ENCODE measurements at regions not wholly inside any gene's neighbourhood (a gene's known extent, or its start where the extent isn't known, plus 50 kb on each side); places are given as distances from the start of the nearest gene placed in this dataset.

GRCh38 chr4:23718435-23718834 lies 171.4 kb downstream of the PPARGC1A start:
- H3K9ac ChIP-seq (ENCODE audit: low read length): no peak overlapping the region
- no peaks in the 10 kb centered on the region for H4K20me1 ChIP-seq (ENCODE audit: insufficient read depth, low read depth, low read length)
- no peaks in the 10 kb centered on the region for H3K9me3 ChIP-seq (ENCODE audit: low read length)
- no peaks in the 10 kb centered on the region for H3K4me1 ChIP-seq (ENCODE audit: low read length)
- no peak for DNase-seq
- no peaks in the 10 kb centered on the region for H3K9me2 ChIP-seq (replicated peaks; ENCODE audit: insufficient read depth, low read length)
- no peak overlapping the region for H3K4me3 ChIP-seq (ENCODE audit: low read length)
- no peaks in the 10 kb centered on the region for H3K27me3 ChIP-seq (ENCODE audit: low read length)
- no peak overlapping the region for H3K4me2 ChIP-seq (ENCODE audit: low read depth, low read length, poor library complexity, severe bottlenecking)
- H3K79me2 ChIP-seq (ENCODE audit: low read length): no peaks in the 10 kb centered on the region
- no peak overlapping the region for H3K27ac ChIP-seq (ENCODE audit: low read length)
- no peak overlapping the region for H2AFZ ChIP-seq (ENCODE audit: low read length)
- no peaks in the 10 kb centered on the region for H3K36me3 ChIP-seq (ENCODE audit: insufficient read depth, low read length)

GRCh38 chr4:23717528-23718248 lies 172.2 kb downstream of the PPARGC1A start:
- no peaks in the 10 kb centered on the region for H3K9me3 ChIP-seq (ENCODE audit: low read length)
- no peak overlapping the region for H3K4me2 ChIP-seq (ENCODE audit: low read depth, low read length, poor library complexity, severe bottlenecking)
- peak; percentile 74 for DNase-seq
- no peak overlapping the region for H3K27ac ChIP-seq (ENCODE audit: low read length)
- no peak overlapping the region for H3K4me3 ChIP-seq (ENCODE audit: low read length)
- no peaks in the 10 kb centered on the region for H4K20me1 ChIP-seq (ENCODE audit: insufficient read depth, low read depth, low read length)
- H3K27me3 ChIP-seq (ENCODE audit: low read length): no peaks in the 10 kb centered on the region
- no peak overlapping the region for H3K9ac ChIP-seq (ENCODE audit: low read length)
- no peak overlapping the region for H2AFZ ChIP-seq (ENCODE audit: low read length)
- no peaks in the 10 kb centered on the region for H3K79me2 ChIP-seq (ENCODE audit: low read length)
- H3K36me3 ChIP-seq (ENCODE audit: insufficient read depth, low read length): no peaks in the 10 kb centered on the region
- no peaks in the 10 kb centered on the region for H3K9me2 ChIP-seq (replicated peaks; ENCODE audit: insufficient read depth, low read length)
- H3K4me1 ChIP-seq (ENCODE audit: low read length): no peaks in the 10 kb centered on the region

GRCh38 chr4:23710298-23710697 lies 179.5 kb downstream of the PPARGC1A start:
- H3K4me2 ChIP-seq (ENCODE audit: low read depth, low read length, poor library complexity, severe bottlenecking): no peak overlapping the region
- no peak for DNase-seq

GRCh38 chr4:23707652-23708026 lies 182.2 kb downstream of the PPARGC1A start:
- no peaks in the 10 kb centered on the region for H3K9me3 ChIP-seq (ENCODE audit: low read length)
- H3K36me3 ChIP-seq (ENCODE audit: insufficient read depth, low read length): no peaks in the 10 kb centered on the region
- no peaks in the 10 kb centered on the region for H4K20me1 ChIP-seq (ENCODE audit: insufficient read depth, low read depth, low read length)
- no peak overlapping the region for H2AFZ ChIP-seq (ENCODE audit: low read length)
- no peaks in the 10 kb centered on the region for H3K9me2 ChIP-seq (replicated peaks; ENCODE audit: insufficient read depth, low read length)
- H3K4me3 ChIP-seq (ENCODE audit: low read length): no peak overlapping the region
- H3K4me1 ChIP-seq (ENCODE audit: low read length): no peaks in the 10 kb centered on the region
- DNase-seq: no peak
- H3K4me2 ChIP-seq (ENCODE audit: low read depth, low read length, poor library complexity, severe bottlenecking): no peak overlapping the region
- H3K27me3 ChIP-seq (ENCODE audit: low read length): no peaks in the 10 kb centered on the region
- no peak overlapping the region for H3K27ac ChIP-seq (ENCODE audit: low read length)
- no peak overlapping the region for H3K9ac ChIP-seq (ENCODE audit: low read length)
- no peaks in the 10 kb centered on the region for H3K79me2 ChIP-seq (ENCODE audit: low read length)

More at GRCh38 chr4:23710298-23710697, 179.5 kb downstream of the PPARGC1A start:
- no peaks in the 10 kb centered on the region for H3K27me3 ChIP-seq (ENCODE audit: low read length)
- no peaks in the 10 kb centered on the region for H3K9me3 ChIP-seq (ENCODE audit: low read length)
- no peak overlapping the region for H2AFZ ChIP-seq (ENCODE audit: low read length)
- no peaks in the 10 kb centered on the region for H3K79me2 ChIP-seq (ENCODE audit: low read length)
- H3K4me1 ChIP-seq (ENCODE audit: low read length): no peaks in the 10 kb centered on the region
- H4K20me1 ChIP-seq (ENCODE audit: insufficient read depth, low read depth, low read length): no peaks in the 10 kb centered on the region
- no peaks in the 10 kb centered on the region for H3K36me3 ChIP-seq (ENCODE audit: insufficient read depth, low read length)
- H3K4me3 ChIP-seq (ENCODE audit: low read length): no peak overlapping the region
- H3K27ac ChIP-seq (ENCODE audit: low read length): no peak overlapping the region
- H3K9me2 ChIP-seq (replicated peaks; ENCODE audit: insufficient read depth, low read length): no peaks in the 10 kb centered on the region
- H3K9ac ChIP-seq (ENCODE audit: low read length): no peak overlapping the region

- Histone ChIP-seq H3K27ac (ENCODE audit: low read length) (no peak overlapping the region), H3K4me3 (ENCODE audit: low read length) (no peak overlapping the region), H3K79me2 (ENCODE audit: low read length) (no peaks in the 10 kb centered on the region), H3K9ac (ENCODE audit: low read length) (no peak overlapping the region), H3K9me2 (replicated peaks; ENCODE audit: insufficient read depth, low read length) (no peaks in the 10 kb centered on the region), H3K36me3 (ENCODE audit: insufficient read depth, low read length) (no peaks in the 10 kb centered on the region), H3K9me3 (ENCODE audit: low read length) (no peaks in the 10 kb centered on the region), H3K4me1 (ENCODE audit: low read length) (no peaks in the 10 kb centered on the region), H3K4me2 (ENCODE audit: low read depth, low read length, poor library complexity, severe bottlenecking) (no peak overlapping the region), H4K20me1 (ENCODE audit: insufficient read depth, low read depth, low read length) (no peaks in the 10 kb centered on the region), H3K27me3 (ENCODE audit: low read length) (no peaks in the 10 kb centered on the region), H2AFZ (ENCODE audit: low read length) (no peak overlapping the region)
- DNase-seq: no peak
These were observed 182.7 kb downstream of the PPARGC1A start for GRCh38 chr4:23706972-23707651.

- no peak overlapping the region for H3K4me2 ChIP-seq (ENCODE audit: low read depth, low read length, poor library complexity, severe bottlenecking)
- H3K9ac ChIP-seq (ENCODE audit: low read length): no peak overlapping the region
- no peak for DNase-seq
These were observed 189.7 kb downstream of the PPARGC1A start for GRCh38 chr4:23700197-23700596.

GRCh38 chr4:23697722-23698121 lies 192.1 kb downstream of the PPARGC1A start:
- no peaks in the 10 kb centered on the region for H3K36me3 ChIP-seq (ENCODE audit: insufficient read depth, low read length)
- no peaks in the 10 kb centered on the region for H3K9me3 ChIP-seq (ENCODE audit: low read length)
- no peaks in the 10 kb centered on the region for H3K4me1 ChIP-seq (ENCODE audit: low read length)
- H3K27me3 ChIP-seq (ENCODE audit: low read length): no peaks in the 10 kb centered on the region
- H3K9ac ChIP-seq (ENCODE audit: low read length): no peak overlapping the region
- no peak overlapping the region for H3K4me3 ChIP-seq (ENCODE audit: low read length)
- no peak overlapping the region for H3K27ac ChIP-seq (ENCODE audit: low read length)
- H3K9me2 ChIP-seq (replicated peaks; ENCODE audit: insufficient read depth, low read length): 0 out of 2 replicates have a peak, but pooled peaks cover 4% of the 10 kb centered on the region
- H3K4me2 ChIP-seq (ENCODE audit: low read depth, low read length, poor library complexity, severe bottlenecking): no peak overlapping the region
- no peaks in the 10 kb centered on the region for H4K20me1 ChIP-seq (ENCODE audit: insufficient read depth, low read depth, low read length)
- H3K79me2 ChIP-seq (ENCODE audit: low read length): no peaks in the 10 kb centered on the region
- no peak overlapping the region for H2AFZ ChIP-seq (ENCODE audit: low read length)
- no peak for DNase-seq

More at GRCh38 chr4:23700197-23700596, 189.7 kb downstream of the PPARGC1A start:
- Histone ChIP-seq H3K4me1 (ENCODE audit: low read length) (no peaks in the 10 kb centered on the region), H3K36me3 (ENCODE audit: insufficient read depth, low read length) (no peaks in the 10 kb centered on the region), H3K9me2 (replicated peaks; ENCODE audit: insufficient read depth, low read length) (0 out of 2 replicates have a peak, but pooled peaks cover 4% of the 10 kb centered on the region), H3K27me3 (ENCODE audit: low read length) (no peaks in the 10 kb centered on the region), H3K4me3 (ENCODE audit: low read length) (no peak overlapping the region), H3K27ac (ENCODE audit: low read length) (no peak overlapping the region), H2AFZ (ENCODE audit: low read length) (no peak overlapping the region), H4K20me1 (ENCODE audit: insufficient read depth, low read depth, low read length) (no peaks in the 10 kb centered on the region), H3K79me2 (ENCODE audit: low read length) (no peaks in the 10 kb centered on the region), H3K9me3 (ENCODE audit: low read length) (no peaks in the 10 kb centered on the region)

- no peaks in the 10 kb centered on the region for H3K79me2 ChIP-seq (ENCODE audit: low read length)
- no peak overlapping the region for H3K4me2 ChIP-seq (ENCODE audit: low read depth, low read length, poor library complexity, severe bottlenecking)
- no peaks in the 10 kb centered on the region for H3K36me3 ChIP-seq (ENCODE audit: insufficient read depth, low read length)
- H3K27me3 ChIP-seq (ENCODE audit: low read length): no peaks in the 10 kb centered on the region
- H3K4me3 ChIP-seq (ENCODE audit: low read length): no peak overlapping the region
- no peak overlapping the region for H2AFZ ChIP-seq (ENCODE audit: low read length)
- H3K9me3 ChIP-seq (ENCODE audit: low read length): no peaks in the 10 kb centered on the region
- H3K27ac ChIP-seq (ENCODE audit: low read length): no peak overlapping the region
- no peak for DNase-seq
- H4K20me1 ChIP-seq (ENCODE audit: insufficient read depth, low read depth, low read length): no peaks in the 10 kb centered on the region
- no peaks in the 10 kb centered on the region for H3K4me1 ChIP-seq (ENCODE audit: low read length)
- 0 out of 2 replicates have a peak, but pooled peaks cover 4% of the 10 kb centered on the region for H3K9me2 ChIP-seq (replicated peaks; ENCODE audit: insufficient read depth, low read length)
- H3K9ac ChIP-seq (ENCODE audit: low read length): no peak overlapping the region
These were observed 192.8 kb downstream of the PPARGC1A start for GRCh38 chr4:23697001-23697528.
